MCF 10A (cell line): ENCODE measurements at regions not wholly inside any gene's neighbourhood (a gene's known extent, or its start where the extent isn't known, plus 50 kb on each side); places are given as distances from the start of the nearest gene placed in this dataset.

Source experiments
- BruUV-seq: library from RNA; stranded (reverse); fragments of 400-500 nt; replicated peaks from 2 replicates; lab custom pipeline; 2021; lab: Mats Ljungman, UMichigan
- CTCF ChIA-PET: fragments of 300-600 bp; sonication (Branson Sonifier 250); formaldehyde crosslinking; extraction: SDS; loops from one replicate; lab custom pipeline; 2021; ENCODE audit warnings: antibody characterized with exemption, inconsistent platforms; lab: Yijun Ruan, JAX
- POLR2A ChIA-PET: fragments of 300-600, 350-650 bp; sonication (Branson Sonifier 250); formaldehyde crosslinking; extraction: SDS; loops from one replicate; lab custom pipeline; 2020; ENCODE audit warnings: antibody characterized with exemption, inconsistent platforms; lab: Yijun Ruan, JAX
- DNase-seq: peaks from one replicate; pipeline ENCODE4 v3.0.0-alpha.2; 2018; ENCODE audit not compliant: unreplicated experiment
- H3K27ac Mint-ChIP-seq: one replicate; pipeline ENCODE4 v1.8.0; 2022; ENCODE audit warnings: mild to moderate bottlenecking, low read depth, mixed read lengths; ENCODE audit not compliant: unreplicated experiment
- H3K27me3 Mint-ChIP-seq: one replicate; pipeline ENCODE4 v1.8.0; 2022; ENCODE audit warnings: mixed read lengths; ENCODE audit not compliant: insufficient read depth, unreplicated experiment
- H3K36me3 Mint-ChIP-seq: one replicate; pipeline ENCODE4 v1.8.0; 2022; ENCODE audit warnings: mild to moderate bottlenecking, moderate library complexity, mixed read lengths; ENCODE audit not compliant: insufficient read depth, unreplicated experiment
- H3K4me1 Mint-ChIP-seq: one replicate; pipeline ENCODE4 v1.8.0; 2022; ENCODE audit warnings: mixed read lengths; ENCODE audit not compliant: insufficient read depth, unreplicated experiment
- H3K4me3 Mint-ChIP-seq: one replicate; pipeline ENCODE4 v1.8.0; 2022; ENCODE audit warnings: mild to moderate bottlenecking, moderate library complexity, mixed read lengths; ENCODE audit not compliant: unreplicated experiment
- H3K9me3 Mint-ChIP-seq: one replicate; pipeline ENCODE4 v1.8.0; 2022; ENCODE audit warnings: mixed read lengths; ENCODE audit not compliant: unreplicated experiment
- intact Hi-C: fragments of 100-400 bp; cut with micrococcal nuclease; formaldehyde crosslinking; loops from 2 replicates; pipeline ENCODE4 v1.14.1; 2022
- TF ChIP-seq, protein P1 (sequence below): fragments of 200-600 bp; IDR thresholded peaks from one replicate; pipeline ENCODE4 v1.8.0; 2022; ENCODE audit warnings: antibody characterized with exemption, mild to moderate bottlenecking; ENCODE audit not compliant: unreplicated experiment

GRCh38 chr4:136441629-136442282 is 1090.5 kb downstream of the PCDH18 start:
- ChIA-PET POLR2A (no interaction called here), CTCF (no interaction called here)
- TF ChIP-seq, protein P1, sequence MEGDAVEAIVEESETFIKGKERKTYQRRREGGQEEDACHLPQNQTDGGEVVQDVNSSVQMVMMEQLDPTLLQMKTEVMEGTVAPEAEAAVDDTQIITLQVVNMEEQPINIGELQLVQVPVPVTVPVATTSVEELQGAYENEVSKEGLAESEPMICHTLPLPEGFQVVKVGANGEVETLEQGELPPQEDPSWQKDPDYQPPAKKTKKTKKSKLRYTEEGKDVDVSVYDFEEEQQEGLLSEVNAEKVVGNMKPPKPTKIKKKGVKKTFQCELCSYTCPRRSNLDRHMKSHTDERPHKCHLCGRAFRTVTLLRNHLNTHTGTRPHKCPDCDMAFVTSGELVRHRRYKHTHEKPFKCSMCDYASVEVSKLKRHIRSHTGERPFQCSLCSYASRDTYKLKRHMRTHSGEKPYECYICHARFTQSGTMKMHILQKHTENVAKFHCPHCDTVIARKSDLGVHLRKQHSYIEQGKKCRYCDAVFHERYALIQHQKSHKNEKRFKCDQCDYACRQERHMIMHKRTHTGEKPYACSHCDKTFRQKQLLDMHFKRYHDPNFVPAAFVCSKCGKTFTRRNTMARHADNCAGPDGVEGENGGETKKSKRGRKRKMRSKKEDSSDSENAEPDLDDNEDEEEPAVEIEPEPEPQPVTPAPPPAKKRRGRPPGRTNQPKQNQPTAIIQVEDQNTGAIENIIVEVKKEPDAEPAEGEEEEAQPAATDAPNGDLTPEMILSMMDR: no peak
- DNase-seq: no peak
- no peaks in the 10 kb centered on the region for H3K9me3 Mint-ChIP-seq
- no TSS peak for BruUV-seq
- no peaks in the 10 kb centered on the region for H3K4me1 Mint-ChIP-seq
- no peak overlapping the region for H3K27ac Mint-ChIP-seq
- no peaks in the 10 kb centered on the region for H3K36me3 Mint-ChIP-seq
- intact Hi-C loops: no loop called here
- no peak overlapping the region for H3K4me3 Mint-ChIP-seq
- H3K27me3 Mint-ChIP-seq: no peaks in the 10 kb centered on the region

DNA sequence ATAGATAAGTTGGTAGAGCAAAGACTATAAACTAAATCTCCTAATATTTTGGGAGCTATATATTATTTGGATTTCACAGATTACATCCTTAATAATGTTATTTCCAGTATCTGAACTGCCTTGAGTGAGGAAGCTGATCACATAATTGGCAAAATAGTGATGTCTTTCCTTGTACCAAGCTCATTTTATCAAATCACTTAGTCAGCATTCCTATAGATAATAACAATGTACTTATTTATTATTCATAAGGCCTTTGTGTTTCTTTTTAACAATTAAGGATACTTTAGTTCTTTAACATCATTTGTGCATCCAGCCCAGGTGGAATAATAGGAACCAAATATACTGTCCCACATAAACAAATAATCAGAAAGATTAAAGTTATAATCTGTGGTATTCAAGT is 1093.6 kb downstream of the PCDH18 start:
- ChIA-PET POLR2A (no interaction called here), CTCF (no interaction called here)
- H3K4me1 Mint-ChIP-seq: no peaks in the 10 kb centered on the region
- no peaks in the 10 kb centered on the region for H3K36me3 Mint-ChIP-seq
- H3K27ac Mint-ChIP-seq: no peak overlapping the region
- no peaks in the 10 kb centered on the region for H3K27me3 Mint-ChIP-seq
- DNase-seq: no peak
- no TSS peak for BruUV-seq
- no peak overlapping the region for H3K4me3 Mint-ChIP-seq
- TF ChIP-seq, protein P1: no peak
- intact Hi-C loops: no loop called here
- H3K9me3 Mint-ChIP-seq: no peaks in the 10 kb centered on the region

- H3K27me3 Mint-ChIP-seq: no peaks in the 10 kb centered on the region
- H3K9me3 Mint-ChIP-seq: no peaks in the 10 kb centered on the region
- BruUV-seq: no TSS peak
- TF ChIP-seq, protein P1: no peak
- H3K36me3 Mint-ChIP-seq: no peaks in the 10 kb centered on the region
- ChIA-PET POLR2A (no interaction called here), CTCF (no interaction called here)
- H3K4me1 Mint-ChIP-seq: peaks cover 5% of the 10 kb centered on the region
- intact Hi-C loops: no loop called here
- no peak for DNase-seq
- H3K27ac Mint-ChIP-seq: no peak overlapping the region
- H3K4me3 Mint-ChIP-seq: no peak overlapping the region
Measured at GRCh38 chr4:136424052-136424451, 1108.2 kb downstream of the PCDH18 start.

DNA sequence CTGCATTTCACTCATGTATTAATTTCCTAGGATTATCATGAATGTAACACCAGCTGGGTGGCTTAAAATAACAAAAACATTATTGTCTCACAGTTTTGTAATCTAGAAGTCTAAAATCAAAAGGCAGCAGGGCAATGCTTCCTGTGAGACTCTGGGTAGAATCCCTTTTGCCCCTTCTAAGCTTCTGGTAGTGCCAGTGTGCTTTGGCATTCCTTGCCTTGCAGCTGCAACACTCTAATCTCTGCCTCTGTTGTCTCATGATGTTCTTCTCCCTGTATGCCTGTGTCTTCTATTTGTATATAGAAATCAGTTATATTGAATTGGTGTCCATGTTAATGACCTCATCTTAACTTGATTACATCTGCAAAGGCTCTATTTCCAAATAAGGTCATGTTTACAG is 1117.3 kb downstream of the PCDH18 start:
- CTCF ChIA-PET: interaction anchor here (0.8 kb wide), 1 partner anchor 29 kb away, joined by 3 read pairs; no protein-coding TSS in a partner anchor
- no TSS peak for BruUV-seq
- no peaks in the 10 kb centered on the region for H3K36me3 Mint-ChIP-seq
- DNase-seq: no peak
- intact Hi-C loops: no loop called here
- POLR2A ChIA-PET: interaction anchor here (0.6 to 0.8 kb wide), 2 partner anchors 15 to 1829 kb away, joined by 3 read pairs; no protein-coding TSS in a partner anchor
- no peak overlapping the region for H3K4me3 Mint-ChIP-seq
- no peaks in the 10 kb centered on the region for H3K9me3 Mint-ChIP-seq
- peaks cover 8% of the 10 kb centered on the region for H3K4me1 Mint-ChIP-seq
- H3K27me3 Mint-ChIP-seq: no peaks in the 10 kb centered on the region
- TF ChIP-seq, protein P1: no peak
- H3K27ac Mint-ChIP-seq: no peak overlapping the region
